Cardiac fibroblast (primary cell): ENCODE measurements at regions not wholly inside any gene's neighbourhood (a gene's known extent, or its start where the extent isn't known, plus 50 kb on each side); places are given as distances from the start of the nearest gene placed in this dataset.

Experiments used
- DNase-seq, 2 donors: peaks; one replicate each; pipeline versions ENCODE4 v3.0.0 to v3.0.0-alpha.2; 2010; ENCODE audit warnings: low read depth in 2 of 2
- H3K4me3 ChIP-seq, 2 donors: replicated peaks in 1 of 2; 1 replicate in 1 of 2; 2 replicates in 1 of 2; pipeline ENCODE4 v1.5.1; 2011; ENCODE audit warnings: low read depth in 2 of 2, low read length in 2 of 2, mild to moderate bottlenecking in 2 of 2, moderate library complexity in 1 of 2
- CTCF ChIP-seq: IDR thresholded peaks from one replicate; pipeline ENCODE4 v1.5.1; 2011; ENCODE audit warnings: low read depth, mild to moderate bottlenecking, low read length, inconsistent platforms

- peak; percentile 92 to 95 for DNase-seq
- peak overlapping the region; percentile 83 to 89 for H3K4me3 ChIP-seq
- TF ChIP-seq CTCF, result peak; percentile 33
Measured at GRCh38 chr17:81345228-81346089, 49.8 kb upstream of the BAHCC1 start.
